ENCODE measurements at regions not wholly inside any gene's neighbourhood (a gene's known extent, or its start where the extent isn't known, plus 50 kb on each side); places are given as distances from the start of the nearest gene placed in this dataset.

DNA sequence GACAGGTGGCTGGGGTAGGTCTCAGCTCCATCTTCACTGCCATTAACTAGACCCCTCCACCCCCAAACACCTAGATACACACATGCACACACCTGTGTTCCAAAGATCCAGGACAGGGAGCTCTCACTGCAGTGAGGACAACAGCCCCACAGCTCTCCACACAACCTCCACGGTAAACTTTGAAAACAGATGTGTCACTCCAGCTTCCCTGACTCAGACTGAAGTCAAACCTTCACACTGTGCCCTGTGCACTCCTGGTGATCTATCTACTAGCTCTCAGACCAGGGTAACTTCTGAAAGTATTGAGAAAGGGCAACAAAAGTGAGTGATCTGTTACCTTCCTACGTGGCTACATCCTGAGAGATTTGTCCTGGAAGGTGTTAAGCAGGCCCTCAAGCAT is 519.8 kb downstream of the XPNPEP1 start (continued):
- TF ChIP-seq KDM1A (IDR thresholded peaks at IDR 0.05; ENCODE audit: low read depth): no peak
- TF ChIP-seq ESRRA (IDR thresholded peaks at IDR 0.05; ENCODE audit: borderline replicate concordance, low read length): no peak
- no peak for TF ChIP-seq MAX (IDR thresholded peaks at IDR 0.05)
- no peak for TF ChIP-seq MAZ (IDR thresholded peaks at IDR 0.05; ENCODE audit: borderline replicate concordance, low read depth, low read length)
- no peak for TF ChIP-seq NR3C1 (IDR thresholded peaks at IDR 0.05)
- TF ChIP-seq PHF8 (IDR thresholded peaks at IDR 0.05; ENCODE audit: borderline replicate concordance, low read depth): no peak
- TF ChIP-seq BCL3 (IDR thresholded peaks at IDR 0.05): no peak

DNA sequence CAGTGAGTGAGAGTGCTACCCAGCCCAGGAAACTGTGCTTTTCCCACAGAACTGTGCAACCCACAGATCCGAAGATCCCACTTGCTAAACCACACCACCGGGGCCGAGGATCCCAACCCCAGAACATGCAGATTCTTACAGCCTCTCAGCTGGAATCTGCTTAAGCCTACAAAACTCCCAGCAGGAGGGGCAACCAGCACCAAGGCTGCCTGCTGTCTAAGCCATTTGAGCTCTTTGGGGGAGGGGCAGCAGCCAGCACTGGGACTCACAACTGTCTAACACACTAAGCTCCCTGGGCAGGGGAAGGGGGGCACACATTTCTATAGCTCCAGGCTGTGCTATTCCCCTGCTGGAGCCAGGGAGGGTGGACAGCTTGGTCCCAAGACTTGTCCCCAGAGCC is 529.9 kb downstream of the XPNPEP1 start:
- TF ChIP-seq RARB (CRISPR knock-in tag; IDR thresholded peaks at IDR 0.05): no peak
- TF ChIP-seq HDAC2 (IDR thresholded peaks at IDR 0.05): no peak
- TF ChIP-seq SMC3 (IDR thresholded peaks at IDR 0.05): no peak
- no peak for TF ChIP-seq HES2 (IDR thresholded peaks at IDR 0.05)
- TF ChIP-seq, protein P1, sequence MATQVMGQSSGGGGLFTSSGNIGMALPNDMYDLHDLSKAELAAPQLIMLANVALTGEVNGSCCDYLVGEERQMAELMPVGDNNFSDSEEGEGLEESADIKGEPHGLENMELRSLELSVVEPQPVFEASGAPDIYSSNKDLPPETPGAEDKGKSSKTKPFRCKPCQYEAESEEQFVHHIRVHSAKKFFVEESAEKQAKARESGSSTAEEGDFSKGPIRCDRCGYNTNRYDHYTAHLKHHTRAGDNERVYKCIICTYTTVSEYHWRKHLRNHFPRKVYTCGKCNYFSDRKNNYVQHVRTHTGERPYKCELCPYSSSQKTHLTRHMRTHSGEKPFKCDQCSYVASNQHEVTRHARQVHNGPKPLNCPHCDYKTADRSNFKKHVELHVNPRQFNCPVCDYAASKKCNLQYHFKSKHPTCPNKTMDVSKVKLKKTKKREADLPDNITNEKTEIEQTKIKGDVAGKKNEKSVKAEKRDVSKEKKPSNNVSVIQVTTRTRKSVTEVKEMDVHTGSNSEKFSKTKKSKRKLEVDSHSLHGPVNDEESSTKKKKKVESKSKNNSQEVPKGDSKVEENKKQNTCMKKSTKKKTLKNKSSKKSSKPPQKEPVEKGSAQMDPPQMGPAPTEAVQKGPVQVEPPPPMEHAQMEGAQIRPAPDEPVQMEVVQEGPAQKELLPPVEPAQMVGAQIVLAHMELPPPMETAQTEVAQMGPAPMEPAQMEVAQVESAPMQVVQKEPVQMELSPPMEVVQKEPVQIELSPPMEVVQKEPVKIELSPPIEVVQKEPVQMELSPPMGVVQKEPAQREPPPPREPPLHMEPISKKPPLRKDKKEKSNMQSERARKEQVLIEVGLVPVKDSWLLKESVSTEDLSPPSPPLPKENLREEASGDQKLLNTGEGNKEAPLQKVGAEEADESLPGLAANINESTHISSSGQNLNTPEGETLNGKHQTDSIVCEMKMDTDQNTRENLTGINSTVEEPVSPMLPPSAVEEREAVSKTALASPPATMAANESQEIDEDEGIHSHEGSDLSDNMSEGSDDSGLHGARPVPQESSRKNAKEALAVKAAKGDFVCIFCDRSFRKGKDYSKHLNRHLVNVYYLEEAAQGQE (IDR thresholded peaks at IDR 0.05): no peak
- TF ChIP-seq, protein P2, sequence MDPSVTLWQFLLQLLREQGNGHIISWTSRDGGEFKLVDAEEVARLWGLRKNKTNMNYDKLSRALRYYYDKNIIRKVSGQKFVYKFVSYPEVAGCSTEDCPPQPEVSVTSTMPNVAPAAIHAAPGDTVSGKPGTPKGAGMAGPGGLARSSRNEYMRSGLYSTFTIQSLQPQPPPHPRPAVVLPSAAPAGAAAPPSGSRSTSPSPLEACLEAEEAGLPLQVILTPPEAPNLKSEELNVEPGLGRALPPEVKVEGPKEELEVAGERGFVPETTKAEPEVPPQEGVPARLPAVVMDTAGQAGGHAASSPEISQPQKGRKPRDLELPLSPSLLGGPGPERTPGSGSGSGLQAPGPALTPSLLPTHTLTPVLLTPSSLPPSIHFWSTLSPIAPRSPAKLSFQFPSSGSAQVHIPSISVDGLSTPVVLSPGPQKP (IDR thresholded peaks at IDR 0.05; ENCODE audit: low read depth, low read length): no peak
- no peak for TF ChIP-seq E2F6 (IDR thresholded peaks at IDR 0.05; ENCODE audit: borderline replicate concordance, low read depth)
- no peak for TF ChIP-seq GATA3 (IDR thresholded peaks at IDR 0.05; ENCODE audit: borderline replicate concordance)
- no peak for TF ChIP-seq RCOR1 (IDR thresholded peaks at IDR 0.05; ENCODE audit: low read depth, low read length)
- TF ChIP-seq MAFK (IDR thresholded peaks at IDR 0.05; ENCODE audit: partially characterized antibody): no peak
- TF ChIP-seq ATOH8 (CRISPR knock-in tag; IDR thresholded peaks at IDR 0.05; ENCODE audit: low read depth): no peak
- TF ChIP-seq EHF (CRISPR knock-in tag; IDR thresholded peaks at IDR 0.05): no peak
- no peak for TF ChIP-seq ZSCAN20 (CRISPR knock-in tag; IDR thresholded peaks at IDR 0.05)
- TF ChIP-seq HOXA7 (CRISPR knock-in tag; IDR thresholded peaks at IDR 0.05): no peak
- Histone ChIP-seq H3K4me3 (no peak overlapping the region), H3K9me3 (no peaks in the 10 kb centered on the region), H3K4me2 (no peak overlapping the region), H3K27ac (no peak overlapping the region), H3K4me1 (no peaks in the 10 kb centered on the region)
- FAIRE-seq (no peak), ATAC-seq (no peak), DNase-seq (ENCODE audit: low read depth in 1 of 2, low spot score in 1 of 2) (no peak)
- CTCF ChIA-PET: interaction anchor here (1.3 kb wide), 1 partner anchor 17 kb away, joined by 4 read pairs; no protein-coding TSS in a partner anchor
- POLR2A ChIA-PET: no interaction called here
- 0% methylated on average over 3 of the region's 3 CpGs for WGBS (ENCODE audit: missing lambda C conversion rate)
